Heart left ventricle (tissue), 13 donors: ENCODE measurements at regions not wholly inside any gene's neighbourhood (a gene's known extent, or its start where the extent isn't known, plus 50 kb on each side); places are given as distances from the start of the nearest gene placed in this dataset.

ENCODE experiments used
- POLR2A ChIP-seq, 2 donors: fragments of 450-650 bp; IDR thresholded peaks; one replicate each; pipeline ENCODE4 v1.6.1; 2017; ENCODE audit warnings: antibody characterized with exemption in 2 of 2, mild to moderate bottlenecking in 2 of 2, moderate library complexity in 2 of 2
- TF ChIP-seq, protein P1 (sequence below), 12 donors: fragments of 200-600 bp; sonication (generic) in 4 of 12; IDR thresholded peaks; one replicate each; pipeline versions ENCODE4 v1.5.0 to v1.8.0; 2018 to 2022; ENCODE audit warnings: antibody characterized with exemption in 12 of 12, mild to moderate bottlenecking in 5 of 12
- donor health status: ischemic (EF 13 %, LVEDD 7.1; RV severe dilation, severe dysfunction).
- donor health status: DM: no; HTN: yes; CAD: no.
- donor health status: DM: no; HTN: no; CAD: no.
- donor health status: ischemic (EF 25% LVEDD 6.9; RV normal size, moderate dysfunction).
- donor health status: ischemic (EF 25% LVEDD 5.7; RV mildly dilated, moderate dysfunction).
- donor health status: ischemic (EF 35%, LVEDD 5.7; RV mildly dilated, moderate dysfunction).
- donor health status: nonischemic (EF 11% LVEDD 7.7; RV severe dilation, severe dysfunction).
- donor health status: DM: yes; HTN: yes; CAD: no.
- donor health status: PGD.
- donor health status: ischemic (EF 29% LVEDD 5.4; RV normal size, mild dysfunction).
- donor health status: nonischemic (EF 23%, LVEDD 6.1; RV moderate dilation, normal function).

DNA sequence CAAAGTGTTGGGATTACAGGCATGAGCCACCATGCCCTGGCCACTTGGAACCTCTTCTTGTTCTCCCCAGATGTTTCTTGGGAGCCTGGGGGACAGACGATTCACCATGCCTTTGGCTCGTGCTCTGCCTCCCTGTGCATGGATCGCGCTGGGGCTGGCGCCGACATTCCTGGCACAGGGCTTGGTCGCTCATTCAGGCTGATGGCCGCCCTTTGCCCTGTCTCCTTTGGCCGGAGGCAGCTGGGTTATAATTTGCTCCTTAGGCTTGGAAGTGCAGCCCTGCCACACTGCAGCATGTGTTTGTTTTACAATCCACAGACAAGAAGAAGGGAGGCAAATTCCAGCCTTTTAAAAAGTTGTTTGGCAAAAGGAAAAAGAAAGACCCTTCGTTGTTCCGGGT lies 115.3 kb downstream of the AASDH start:
- TF ChIP-seq, protein P1, sequence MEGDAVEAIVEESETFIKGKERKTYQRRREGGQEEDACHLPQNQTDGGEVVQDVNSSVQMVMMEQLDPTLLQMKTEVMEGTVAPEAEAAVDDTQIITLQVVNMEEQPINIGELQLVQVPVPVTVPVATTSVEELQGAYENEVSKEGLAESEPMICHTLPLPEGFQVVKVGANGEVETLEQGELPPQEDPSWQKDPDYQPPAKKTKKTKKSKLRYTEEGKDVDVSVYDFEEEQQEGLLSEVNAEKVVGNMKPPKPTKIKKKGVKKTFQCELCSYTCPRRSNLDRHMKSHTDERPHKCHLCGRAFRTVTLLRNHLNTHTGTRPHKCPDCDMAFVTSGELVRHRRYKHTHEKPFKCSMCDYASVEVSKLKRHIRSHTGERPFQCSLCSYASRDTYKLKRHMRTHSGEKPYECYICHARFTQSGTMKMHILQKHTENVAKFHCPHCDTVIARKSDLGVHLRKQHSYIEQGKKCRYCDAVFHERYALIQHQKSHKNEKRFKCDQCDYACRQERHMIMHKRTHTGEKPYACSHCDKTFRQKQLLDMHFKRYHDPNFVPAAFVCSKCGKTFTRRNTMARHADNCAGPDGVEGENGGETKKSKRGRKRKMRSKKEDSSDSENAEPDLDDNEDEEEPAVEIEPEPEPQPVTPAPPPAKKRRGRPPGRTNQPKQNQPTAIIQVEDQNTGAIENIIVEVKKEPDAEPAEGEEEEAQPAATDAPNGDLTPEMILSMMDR (IDR thresholded peaks at IDR 0.05) = no peak
- TF ChIP-seq POLR2A (IDR thresholded peaks at IDR 0.05) = no peak
